Activated CD8-positive, alpha-beta memory T cell treated with anti-CD3 and anti-CD28 coated beads, Interleukin-2, amount 50 U/mL, for 24 hours (primary cell): ENCODE measurements at regions not wholly inside any gene's neighbourhood (a gene's known extent, or its start where the extent isn't known, plus 50 kb on each side); places are given as distances from the start of the nearest gene placed in this dataset.

Experiments
- DNase-seq: peaks from one replicate; pipeline ENCODE4 v3.0.0-alpha.2; 2020; ENCODE audit errors: extremely low read depth

GRCh38 chr6:21997119-21998037, 299.5 kb downstream of the PRL start:
- no peak for DNase-seq

- DNase-seq, result no peak
These were observed 298.3 kb downstream of the PRL start for GRCh38 chr6:21998582-21998981.

- no peak for DNase-seq
These were observed 297.8 kb downstream of the PRL start for GRCh38 chr6:21999012-21999528.

GRCh38 chr6:21999741-22000140, 297.1 kb downstream of the PRL start:
- no peak for DNase-seq

GRCh38 chr6:22001396-22002027, 295.3 kb downstream of the PRL start:
- no peak for DNase-seq

- no peak for DNase-seq
These were observed 293.5 kb downstream of the PRL start for GRCh38 chr6:22003287-22003686.

GRCh38 chr6:22006795-22007194, 290.0 kb downstream of the PRL start:
- DNase-seq, result no peak

- DNase-seq, result no peak
These were observed 289.4 kb downstream of the PRL start for GRCh38 chr6:22007469-22007868.

- DNase-seq, result no peak
These were observed 288.5 kb downstream of the PRL start for GRCh38 chr6:22008248-22008836.

GRCh38 chr6:22010102-22010501, 286.7 kb downstream of the PRL start:
- no peak for DNase-seq

GRCh38 chr6:22015216-22015615, 281.6 kb downstream of the PRL start:
- DNase-seq, result no peak

GRCh38 chr6:22015944-22016343, 280.9 kb downstream of the PRL start:
- no peak for DNase-seq

- DNase-seq, result no peak
These were observed 279.6 kb downstream of the PRL start for GRCh38 chr6:22017272-22017671.

GRCh38 chr6:22017766-22018165, 279.1 kb downstream of the PRL start:
- DNase-seq, result no peak

- no peak for DNase-seq
These were observed 277.0 kb downstream of the PRL start for GRCh38 chr6:22019857-22020256.

GRCh38 chr6:22020299-22021003, 276.4 kb downstream of the PRL start:
- no peak for DNase-seq

- no peak for DNase-seq
These were observed 274.9 kb downstream of the PRL start for GRCh38 chr6:22021966-22022365.

- no peak for DNase-seq
These were observed 272.9 kb downstream of the PRL start for GRCh38 chr6:22023937-22024336.

- no peak for DNase-seq
These were observed 271.8 kb downstream of the PRL start for GRCh38 chr6:22024973-22025467.

- no peak for DNase-seq
These were observed 271.2 kb downstream of the PRL start for GRCh38 chr6:22025468-22026163.

GRCh38 chr6:22026164-22026678, 270.6 kb downstream of the PRL start:
- DNase-seq, result no peak
